ENCODE measurements at regions not wholly inside any gene's neighbourhood (a gene's known extent, or its start where the extent isn't known, plus 50 kb on each side); places are given as distances from the start of the nearest gene placed in this dataset.

DNA sequence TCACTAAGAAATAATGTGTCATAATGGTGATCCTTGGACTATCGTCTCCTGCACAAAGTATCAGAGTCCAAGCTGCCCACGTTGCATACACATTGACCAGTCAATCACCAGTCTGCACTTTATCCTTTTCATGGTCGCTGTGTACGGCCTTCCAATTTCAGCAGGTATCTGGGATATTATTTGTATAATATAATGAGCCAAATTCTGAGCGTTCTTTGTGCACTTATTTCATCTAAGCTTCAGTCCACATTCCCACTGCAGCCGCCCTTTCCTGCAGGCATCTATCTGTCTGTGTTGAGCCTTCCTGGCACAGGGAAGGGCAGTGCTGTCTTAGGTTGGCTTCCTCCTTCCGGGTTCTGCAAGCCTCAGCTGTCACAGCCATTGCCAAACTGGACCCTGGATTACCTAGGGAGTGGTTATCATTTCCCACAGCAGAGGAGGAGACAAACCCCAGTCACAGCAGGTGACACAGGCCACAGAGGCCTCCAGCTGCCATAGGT lies 174.3 kb downstream of the TTLL2 start (continued):
- TF ChIP-seq GPBP1L1 (CRISPR knock-in tag; IDR thresholded peaks at IDR 0.05) = no peak
- TF ChIP-seq PRPF4 (IDR thresholded peaks at IDR 0.05; ENCODE audit: low read depth, low read length, poor library complexity, severe bottlenecking) = no peak
- no peak for TF ChIP-seq PREB (CRISPR knock-in tag; IDR thresholded peaks at IDR 0.05)
- no peak for TF ChIP-seq EZH2 (conservative IDR thresholded peaks at IDR 0.05; ENCODE audit: low read depth, low read length)
- no peak for TF ChIP-seq ZNF136 (CRISPR knock-in tag; IDR thresholded peaks at IDR 0.05; ENCODE audit: low read depth)
- TF ChIP-seq ZNF335 (CRISPR knock-in tag; IDR thresholded peaks at IDR 0.05) = no peak
- TF ChIP-seq CBX2 (IDR thresholded peaks at IDR 0.05; ENCODE audit: low read depth, low read length) = no peak
- TF ChIP-seq CBX2 (CRISPR knock-in tag; IDR thresholded peaks at IDR 0.05; ENCODE audit: low read depth) = no peak
- TF ChIP-seq KDM5A (IDR thresholded peaks at IDR 0.05; ENCODE audit: borderline replicate concordance, low read length) = no peak
- no peak for TF ChIP-seq ZNF530 (CRISPR knock-in tag; IDR thresholded peaks at IDR 0.05; ENCODE audit: low read depth)
- TF ChIP-seq, protein P1, sequence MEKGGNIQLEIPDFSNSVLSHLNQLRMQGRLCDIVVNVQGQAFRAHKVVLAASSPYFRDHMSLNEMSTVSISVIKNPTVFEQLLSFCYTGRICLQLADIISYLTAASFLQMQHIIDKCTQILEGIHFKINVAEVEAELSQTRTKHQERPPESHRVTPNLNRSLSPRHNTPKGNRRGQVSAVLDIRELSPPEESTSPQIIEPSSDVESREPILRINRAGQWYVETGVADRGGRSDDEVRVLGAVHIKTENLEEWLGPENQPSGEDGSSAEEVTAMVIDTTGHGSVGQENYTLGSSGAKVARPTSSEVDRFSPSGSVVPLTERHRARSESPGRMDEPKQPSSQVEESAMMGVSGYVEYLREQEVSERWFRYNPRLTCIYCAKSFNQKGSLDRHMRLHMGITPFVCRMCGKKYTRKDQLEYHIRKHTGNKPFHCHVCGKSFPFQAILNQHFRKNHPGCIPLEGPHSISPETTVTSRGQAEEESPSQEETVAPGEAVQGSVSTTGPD (CRISPR knock-in tag; IDR thresholded peaks at IDR 0.05) = no peak
- TF ChIP-seq, protein P2, sequence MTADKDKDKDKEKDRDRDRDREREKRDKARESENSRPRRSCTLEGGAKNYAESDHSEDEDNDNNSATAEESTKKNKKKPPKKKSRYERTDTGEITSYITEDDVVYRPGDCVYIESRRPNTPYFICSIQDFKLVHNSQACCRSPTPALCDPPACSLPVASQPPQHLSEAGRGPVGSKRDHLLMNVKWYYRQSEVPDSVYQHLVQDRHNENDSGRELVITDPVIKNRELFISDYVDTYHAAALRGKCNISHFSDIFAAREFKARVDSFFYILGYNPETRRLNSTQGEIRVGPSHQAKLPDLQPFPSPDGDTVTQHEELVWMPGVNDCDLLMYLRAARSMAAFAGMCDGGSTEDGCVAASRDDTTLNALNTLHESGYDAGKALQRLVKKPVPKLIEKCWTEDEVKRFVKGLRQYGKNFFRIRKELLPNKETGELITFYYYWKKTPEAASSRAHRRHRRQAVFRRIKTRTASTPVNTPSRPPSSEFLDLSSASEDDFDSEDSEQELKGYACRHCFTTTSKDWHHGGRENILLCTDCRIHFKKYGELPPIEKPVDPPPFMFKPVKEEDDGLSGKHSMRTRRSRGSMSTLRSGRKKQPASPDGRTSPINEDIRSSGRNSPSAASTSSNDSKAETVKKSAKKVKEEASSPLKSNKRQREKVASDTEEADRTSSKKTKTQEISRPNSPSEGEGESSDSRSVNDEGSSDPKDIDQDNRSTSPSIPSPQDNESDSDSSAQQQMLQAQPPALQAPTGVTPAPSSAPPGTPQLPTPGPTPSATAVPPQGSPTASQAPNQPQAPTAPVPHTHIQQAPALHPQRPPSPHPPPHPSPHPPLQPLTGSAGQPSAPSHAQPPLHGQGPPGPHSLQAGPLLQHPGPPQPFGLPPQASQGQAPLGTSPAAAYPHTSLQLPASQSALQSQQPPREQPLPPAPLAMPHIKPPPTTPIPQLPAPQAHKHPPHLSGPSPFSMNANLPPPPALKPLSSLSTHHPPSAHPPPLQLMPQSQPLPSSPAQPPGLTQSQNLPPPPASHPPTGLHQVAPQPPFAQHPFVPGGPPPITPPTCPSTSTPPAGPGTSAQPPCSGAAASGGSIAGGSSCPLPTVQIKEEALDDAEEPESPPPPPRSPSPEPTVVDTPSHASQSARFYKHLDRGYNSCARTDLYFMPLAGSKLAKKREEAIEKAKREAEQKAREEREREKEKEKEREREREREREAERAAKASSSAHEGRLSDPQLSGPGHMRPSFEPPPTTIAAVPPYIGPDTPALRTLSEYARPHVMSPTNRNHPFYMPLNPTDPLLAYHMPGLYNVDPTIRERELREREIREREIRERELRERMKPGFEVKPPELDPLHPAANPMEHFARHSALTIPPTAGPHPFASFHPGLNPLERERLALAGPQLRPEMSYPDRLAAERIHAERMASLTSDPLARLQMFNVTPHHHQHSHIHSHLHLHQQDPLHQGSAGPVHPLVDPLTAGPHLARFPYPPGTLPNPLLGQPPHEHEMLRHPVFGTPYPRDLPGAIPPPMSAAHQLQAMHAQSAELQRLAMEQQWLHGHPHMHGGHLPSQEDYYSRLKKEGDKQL (CRISPR knock-in tag; IDR thresholded peaks at IDR 0.05; ENCODE audit: low read depth) = no peak
- TF ChIP-seq ZNF234 (CRISPR knock-in tag; conservative IDR thresholded peaks at IDR 0.05) = no peak
- TF ChIP-seq SOX6 (IDR thresholded peaks at IDR 0.05) = no peak
- TF ChIP-seq SOX6 (CRISPR knock-in tag; IDR thresholded peaks at IDR 0.05) = peak; percentile 49; the same call in 1 of the 2 replicates
- no peak for TF ChIP-seq SMAD3 (CRISPR knock-in tag; IDR thresholded peaks at IDR 0.05)
- 0 out of 2 replicates have a peak, but pooled peaks have one; percentile 22 for TF ChIP-seq ERF (CRISPR knock-in tag; IDR thresholded peaks at IDR 0.05)
- TF ChIP-seq MAFF (IDR thresholded peaks at IDR 0.05; ENCODE audit: low read depth, low read length) = no peak
- no peak for TF ChIP-seq AGO1 (IDR thresholded peaks at IDR 0.05; ENCODE audit: low read depth, low read length, poor library complexity, severe bottlenecking)
- peak; percentile 62; the same call in 1 of the 2 replicates for TF ChIP-seq GATAD2A (CRISPR knock-in tag; IDR thresholded peaks at IDR 0.05)
- TF ChIP-seq ZNF772 (CRISPR knock-in tag; IDR thresholded peaks at IDR 0.05) = no peak
- TF ChIP-seq, protein P3, sequence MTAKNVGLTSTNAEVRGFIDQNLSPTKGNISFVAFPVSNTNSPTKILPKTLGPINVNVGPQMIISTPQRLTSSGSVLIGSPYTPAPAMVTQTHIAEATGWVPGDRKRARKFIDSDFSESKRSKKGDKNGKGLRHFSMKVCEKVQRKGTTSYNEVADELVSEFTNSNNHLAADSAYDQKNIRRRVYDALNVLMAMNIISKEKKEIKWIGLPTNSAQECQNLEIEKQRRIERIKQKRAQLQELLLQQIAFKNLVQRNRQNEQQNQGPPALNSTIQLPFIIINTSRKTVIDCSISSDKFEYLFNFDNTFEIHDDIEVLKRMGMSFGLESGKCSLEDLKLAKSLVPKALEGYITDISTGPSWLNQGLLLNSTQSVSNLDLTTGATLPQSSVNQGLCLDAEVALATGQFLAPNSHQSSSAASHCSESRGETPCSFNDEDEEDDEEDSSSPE (CRISPR knock-in tag; IDR thresholded peaks at IDR 0.05) = no peak
